ENCODE measurements at regions not wholly inside any gene's neighbourhood (a gene's known extent, or its start where the extent isn't known, plus 50 kb on each side); places are given as distances from the start of the nearest gene placed in this dataset.

GRCh38 chr3:159645874-159646273 is 342.8 kb upstream of the IL12A start:
- TF ChIP-seq CTCF (IDR thresholded peaks at IDR 0.05) (no peak), POLR2A (IDR thresholded peaks at IDR 0.05) (no peak)
- intact Hi-C loops (cut with DNase I) = no loop called here
- Histone ChIP-seq H3K27me3 (no peaks in the 10 kb centered on the region), H3K9me3 (replicated peaks in 1 of 3) (no peaks in the 10 kb centered on the region), H3K4me1 (replicated peaks in 1 of 2) (no peaks in the 10 kb centered on the region), H3K36me3 (replicated peaks in 1 of 2) (no peaks in the 10 kb centered on the region), H3K27ac (no peak overlapping the region), H3K4me3 (no peak overlapping the region)
- 58 to 100% (median 77%) methylated on average over 1 of the region's 1 CpG; no CpG with 5 or more reads in 1 of the 4 donors for WGBS, 4 donors
- no peak for DNase-seq

GRCh38 chr3:159649951-159650350 is 338.7 kb upstream of the IL12A start:
- Histone ChIP-seq H3K36me3 (replicated peaks in 1 of 2) (no peaks in the 10 kb centered on the region), H3K9me3 (replicated peaks in 1 of 3) (no peaks in the 10 kb centered on the region), H3K27me3 (no peaks in the 10 kb centered on the region), H3K4me3 (no peak overlapping the region), H3K4me1 (replicated peaks in 1 of 2) (no peaks in the 10 kb centered on the region), H3K27ac (no peak overlapping the region)
- DNase-seq = no peak
- intact Hi-C loops (cut with DNase I) = no loop called here
- TF ChIP-seq CTCF (IDR thresholded peaks at IDR 0.05) (no peak), POLR2A (IDR thresholded peaks at IDR 0.05) (no peak)

- Histone ChIP-seq H3K36me3 (replicated peaks in 1 of 2) (no peaks in the 10 kb centered on the region), H3K4me3 (no peak overlapping the region), H3K27ac (no peak overlapping the region), H3K27me3 (no peaks in the 10 kb centered on the region), H3K9me3 (replicated peaks in 1 of 3) (no peaks in the 10 kb centered on the region), H3K4me1 (replicated peaks in 1 of 2) (no peaks in the 10 kb centered on the region)
- DNase-seq = no peak
- intact Hi-C loops (cut with DNase I) = no loop called here
- TF ChIP-seq CTCF (IDR thresholded peaks at IDR 0.05) = no peak
- TF ChIP-seq POLR2A (IDR thresholded peaks at IDR 0.05) = no peak
- WGBS, 4 donors = 40 to 67% (median 55%) methylated on average over 2 of the region's 2 CpGs
These were observed 337.9 kb upstream of the IL12A start for GRCh38 chr3:159650726-159651125.

- Histone ChIP-seq H3K4me1 (replicated peaks in 1 of 2) (no peaks in the 10 kb centered on the region), H3K27me3 (no peaks in the 10 kb centered on the region), H3K27ac (no peak overlapping the region), H3K9me3 (replicated peaks in 1 of 3) (no peaks in the 10 kb centered on the region), H3K4me3 (no peak overlapping the region), H3K36me3 (replicated peaks in 1 of 2) (no peaks in the 10 kb centered on the region)
- intact Hi-C loops (cut with DNase I) = no loop called here
- DNase-seq = no peak
- no peak for TF ChIP-seq POLR2A (IDR thresholded peaks at IDR 0.05)
- TF ChIP-seq CTCF (IDR thresholded peaks at IDR 0.05) = no peak
- 57 to 68% (median 62%) methylated on average over 2 of the region's 2 CpGs for WGBS, 4 donors
These were observed 336.2 kb upstream of the IL12A start for GRCh38 chr3:159652452-159652851.

Data from adrenal gland (tissue), 9 donors.